NK-92 (cell line): ENCODE measurements at regions not wholly inside any gene's neighbourhood (a gene's known extent, or its start where the extent isn't known, plus 50 kb on each side); places are given as distances from the start of the nearest gene placed in this dataset.
"Not testable (repeated sequence)": the region's sequence is repeated elsewhere in the genome, so short reads cannot be mapped to it uniquely, and the experiment has no call there.

Source experiments
- DNase-seq: peaks from one replicate; lab custom pipeline; 2025; ENCODE audit not compliant: unreplicated experiment; lab: John Stamatoyannopoulos, UW

GRCh38 chr16:72657791-72658190 is 390.1 kb downstream of the ZFHX3 start:
- DNase-seq = no peak

DNA sequence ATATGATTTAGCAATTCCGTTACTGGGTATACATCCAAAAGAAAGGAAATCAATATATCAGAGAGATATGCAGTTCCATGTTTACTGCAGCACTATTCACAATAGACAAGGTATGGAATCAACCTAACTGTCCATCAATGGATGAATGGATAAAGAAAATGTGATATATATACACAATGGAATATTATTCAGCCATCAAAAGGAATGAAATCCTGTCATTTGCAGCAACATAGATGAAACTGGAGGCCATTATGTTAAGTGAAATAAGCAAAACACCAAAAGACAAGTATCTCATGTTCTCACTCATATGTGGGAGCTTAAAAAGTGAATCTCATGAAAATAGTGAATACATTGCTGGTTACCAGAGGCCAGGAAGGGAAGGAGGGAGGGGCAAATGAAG is 390.8 kb downstream of the ZFHX3 start:
- no peak for DNase-seq

DNA sequence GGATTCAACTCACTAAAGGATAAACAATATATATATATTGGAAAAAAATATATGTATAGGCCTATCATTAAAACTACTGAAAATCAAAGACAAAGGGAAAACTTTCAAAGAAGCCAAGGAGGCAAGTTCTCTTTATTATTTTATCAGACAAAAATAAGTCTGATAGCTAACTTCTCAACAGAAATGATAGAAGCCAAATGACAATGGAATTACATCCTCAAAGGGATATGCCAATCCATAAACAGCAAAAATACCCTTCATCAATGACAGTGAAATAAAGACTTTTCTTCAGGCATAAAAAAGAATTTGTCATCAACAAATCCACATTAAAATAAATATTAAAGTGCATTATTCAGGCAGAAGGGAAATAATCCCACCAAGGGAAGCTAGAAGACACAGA is 393.4 kb downstream of the ZFHX3 start:
- no peak for DNase-seq

DNA sequence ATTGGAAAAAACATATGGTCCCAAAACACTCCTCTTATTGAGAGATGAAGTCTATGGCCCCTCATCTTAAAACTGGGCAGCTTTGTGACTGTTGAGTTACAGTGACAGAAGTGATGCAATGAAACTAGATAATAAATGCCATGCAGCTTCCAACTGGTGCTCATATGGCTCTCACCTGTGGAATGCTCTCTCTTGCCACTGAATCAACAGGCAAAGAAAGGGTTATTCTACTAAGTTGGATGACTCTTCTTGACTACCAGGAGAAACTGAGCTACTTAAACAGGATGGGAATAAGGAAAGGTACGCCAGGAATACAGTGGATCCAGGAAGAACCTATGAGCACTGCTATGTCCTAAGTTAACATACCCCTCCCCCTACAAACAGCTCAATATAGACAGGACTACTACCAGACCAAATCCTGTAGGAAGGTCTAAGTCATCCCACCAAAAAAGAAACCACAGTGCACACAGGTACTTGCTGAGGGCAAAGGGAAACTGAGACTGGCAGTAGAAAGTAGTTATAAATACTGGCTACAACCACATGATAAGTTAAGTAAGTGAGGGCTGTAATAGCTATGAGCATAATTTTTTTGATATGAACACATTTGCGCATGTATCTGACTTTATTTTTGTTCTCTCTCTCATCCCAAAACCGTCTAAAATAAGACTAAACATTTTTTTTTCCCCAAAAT is 398.5 kb downstream of the ZFHX3 start:
- DNase-seq = no peak

- DNase-seq = no peak
Observed at GRCh38 chr16:72646615-72647014, 401.3 kb downstream of the ZFHX3 start.

DNA sequence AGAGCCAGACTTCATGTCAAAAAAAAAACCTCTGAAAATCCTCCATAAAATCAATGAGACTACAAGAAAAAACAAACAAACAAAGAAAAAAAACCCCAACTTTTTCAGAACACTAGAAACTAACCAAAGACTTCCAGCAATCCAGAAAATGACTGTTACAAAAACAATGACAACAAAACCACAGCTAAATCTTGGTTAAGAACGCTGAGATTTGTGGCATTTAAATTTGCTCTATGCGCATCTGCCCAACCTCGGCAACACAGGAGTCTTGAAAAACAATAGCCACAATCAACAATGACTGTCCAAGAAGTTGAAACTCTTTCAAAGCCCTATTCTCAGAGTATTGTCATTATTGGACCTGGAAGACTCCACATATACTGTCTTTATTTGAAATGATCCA is 402.4 kb downstream of the ZFHX3 start:
- no peak for DNase-seq

GRCh38 chr16:72644911-72645310 is 403.0 kb downstream of the ZFHX3 start:
- no peak for DNase-seq

DNA sequence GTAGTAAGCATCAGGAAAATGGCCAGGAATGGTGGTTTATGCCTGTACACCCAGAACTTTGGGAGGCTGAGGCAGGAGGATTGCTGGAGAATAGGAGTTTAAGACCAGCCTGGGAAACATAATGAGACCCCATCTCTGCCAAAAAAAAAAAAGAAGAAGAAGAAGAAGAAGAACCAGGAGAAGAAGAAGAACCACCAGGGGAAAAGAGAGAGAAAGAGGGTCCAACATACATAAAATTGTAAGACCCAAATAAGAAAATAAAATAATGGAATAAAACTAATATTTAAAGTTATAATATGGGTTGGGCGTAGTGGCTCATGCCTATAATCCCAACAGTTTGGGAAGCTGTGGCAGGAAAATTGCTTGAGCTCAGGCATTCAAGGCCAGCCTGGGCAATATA is 408.4 kb downstream of the ZFHX3 start:
- no peak for DNase-seq

DNA sequence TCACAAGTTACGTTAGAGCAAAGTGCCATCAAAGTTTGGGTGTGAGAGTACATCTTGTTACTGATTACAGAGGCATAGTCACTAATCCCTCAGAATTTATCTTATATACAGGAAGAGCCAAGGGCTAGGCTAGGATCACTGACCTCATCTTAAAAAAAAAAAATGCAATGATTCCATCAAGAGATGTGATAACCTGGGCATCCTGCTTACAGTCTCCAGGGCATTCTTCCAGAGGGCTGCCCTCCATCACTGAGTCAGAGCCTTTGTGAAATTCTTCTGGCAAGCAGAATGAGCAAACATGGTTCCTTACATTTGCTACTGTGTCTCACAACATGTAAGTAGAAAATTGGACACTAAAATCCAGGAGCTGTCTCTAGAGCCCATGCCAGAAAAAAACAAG is 410.6 kb downstream of the ZFHX3 start:
- DNase-seq = no peak

DNA sequence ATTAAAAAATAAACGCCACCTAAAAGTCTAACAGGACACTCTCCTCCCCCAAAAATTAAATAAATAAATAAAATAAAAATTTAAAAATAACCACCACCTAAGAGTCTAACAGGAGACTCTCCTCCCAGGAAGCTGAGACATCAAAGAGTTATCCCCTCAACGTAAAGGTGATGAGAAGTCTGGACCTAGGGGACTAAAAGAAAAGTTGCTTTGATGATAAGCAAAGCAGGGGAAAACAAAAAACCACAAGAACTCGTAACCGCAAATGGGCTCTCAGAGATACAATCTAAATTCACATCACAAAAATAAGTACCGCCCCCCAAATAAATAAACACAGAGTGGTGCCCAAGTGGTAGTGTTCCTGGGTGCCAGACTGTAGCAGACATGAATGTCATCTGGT is 412.2 kb downstream of the ZFHX3 start:
- DNase-seq = no peak

DNA sequence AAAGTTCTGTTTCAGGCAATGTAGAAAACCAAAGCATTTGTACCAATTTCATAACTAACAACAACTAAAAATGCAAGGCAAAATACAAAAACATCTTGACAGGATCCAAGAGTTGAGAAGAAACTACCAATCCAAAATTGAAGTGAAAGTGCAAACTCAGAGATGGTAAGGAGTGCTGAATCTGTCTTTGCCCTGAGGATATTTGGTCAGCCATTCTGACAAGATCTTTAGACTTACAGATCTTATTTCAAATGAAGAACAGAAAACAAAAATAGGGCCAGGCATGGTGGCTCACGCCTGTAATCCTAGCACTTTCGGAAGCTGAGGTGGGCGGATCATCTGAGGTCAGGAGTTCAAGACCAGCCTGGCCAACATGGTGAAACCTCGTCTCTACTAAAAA is 412.8 kb downstream of the ZFHX3 start:
- no peak for DNase-seq

- not testable (repeated sequence) for DNase-seq
Observed at GRCh38 chr16:72627182-72627896, 420.6 kb downstream of the ZFHX3 start.

DNA sequence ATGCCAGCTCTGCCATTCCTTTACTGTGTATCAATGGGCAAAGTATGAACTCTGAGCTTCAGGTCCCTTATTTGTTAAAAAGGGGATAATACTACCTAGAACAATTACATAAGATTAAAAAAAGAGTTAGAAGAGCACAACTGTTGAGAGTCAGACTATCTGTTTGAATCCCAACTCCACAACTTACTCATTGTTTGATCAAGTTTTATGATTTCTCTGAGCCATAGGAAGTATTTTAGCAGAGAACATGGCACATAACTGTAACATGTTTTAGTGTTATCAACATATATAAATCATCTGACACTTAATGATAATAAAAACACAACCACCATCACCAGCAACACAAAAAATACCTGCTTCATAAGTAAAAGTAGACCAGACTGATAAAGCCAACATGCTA is 421.3 kb downstream of the ZFHX3 start:
- no peak for DNase-seq

GRCh38 chr16:72621651-72622050 is 426.3 kb downstream of the ZFHX3 start:
- no peak for DNase-seq

- DNase-seq = no peak
Observed at GRCh38 chr16:72620853-72621252, 427.1 kb downstream of the ZFHX3 start.

DNA sequence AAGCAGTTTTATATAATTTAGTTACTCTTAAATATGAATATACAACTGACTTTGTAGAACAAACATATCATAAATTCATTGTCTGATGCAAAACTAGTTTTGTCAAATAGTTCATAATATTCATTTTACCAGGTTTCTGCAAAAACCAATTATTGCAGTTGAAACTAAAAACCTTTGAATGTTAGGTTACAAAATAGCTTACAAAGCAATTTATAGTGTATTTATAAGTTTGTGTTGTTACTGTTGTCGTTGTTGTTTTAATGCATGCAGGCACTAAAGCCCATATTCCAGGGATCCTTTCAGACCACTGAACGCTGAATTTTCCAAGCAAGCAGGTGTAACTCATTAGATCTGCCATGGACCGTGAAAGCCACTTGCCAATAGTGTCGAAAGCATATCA is 427.6 kb downstream of the ZFHX3 start:
- no peak for DNase-seq

DNA sequence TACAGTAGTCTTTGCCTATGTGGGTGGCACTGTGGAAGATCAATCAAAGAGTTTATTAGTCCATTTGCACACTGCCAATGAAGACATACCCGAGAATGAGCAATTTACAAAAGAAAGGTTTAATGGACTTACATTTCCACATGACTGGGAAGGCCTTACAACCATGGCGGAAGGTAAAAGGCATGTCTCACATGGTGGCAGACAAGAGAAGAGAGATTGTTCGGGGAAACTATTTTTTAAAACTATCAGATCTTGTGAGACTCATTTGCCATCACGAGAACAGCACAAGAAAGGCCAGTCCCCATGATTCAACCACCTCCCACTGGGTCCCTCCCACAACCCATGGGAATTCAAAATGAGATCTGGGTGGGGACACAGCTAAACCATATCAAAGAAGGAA is 432.1 kb downstream of the ZFHX3 start:
- DNase-seq = no peak

GRCh38 chr16:72612718-72613117 is 435.2 kb downstream of the ZFHX3 start:
- no peak for DNase-seq

- DNase-seq = no peak
Observed at GRCh38 chr16:72612256-72612655, 435.7 kb downstream of the ZFHX3 start.

DNA sequence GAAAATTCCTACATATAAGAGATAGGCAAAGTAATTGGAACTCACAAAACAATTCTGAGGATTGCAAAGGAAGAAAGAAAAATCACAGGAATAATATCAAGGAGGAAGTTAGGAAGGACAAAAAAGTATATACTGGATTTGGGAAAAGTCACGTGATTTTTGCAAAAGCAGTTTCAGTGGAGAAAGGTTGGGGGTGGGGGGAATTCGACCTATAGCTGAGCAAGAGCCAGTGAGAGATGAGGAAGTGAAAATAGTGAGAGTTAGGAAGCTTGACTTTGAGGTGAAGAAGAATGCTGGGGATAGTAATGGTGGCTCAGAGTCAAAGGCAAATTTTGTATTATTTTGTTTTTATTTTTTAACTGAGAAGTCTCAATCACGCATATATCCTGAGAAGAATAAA is 438.0 kb upstream of the PMFBP1 start:
- DNase-seq = no peak

DNA sequence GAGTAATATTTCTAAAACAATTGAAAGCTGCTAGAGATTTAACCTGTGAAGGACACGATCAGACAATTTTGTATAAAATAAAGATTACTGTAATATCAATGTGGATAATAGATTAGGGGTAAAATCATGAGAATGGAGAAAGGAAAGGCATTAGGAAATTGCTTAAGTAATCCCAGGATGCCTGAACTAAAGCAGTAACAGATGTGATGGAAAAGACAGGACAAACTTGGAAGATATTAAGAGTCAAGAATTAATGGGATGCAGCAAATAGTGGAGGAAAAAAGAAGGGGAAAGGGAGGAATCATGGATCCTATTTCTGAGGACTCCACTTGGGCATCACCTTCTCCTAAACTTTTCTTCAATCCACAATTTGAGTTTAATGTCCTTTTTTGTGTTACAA is 437.1 kb upstream of the PMFBP1 start:
- DNase-seq = no peak

DNA sequence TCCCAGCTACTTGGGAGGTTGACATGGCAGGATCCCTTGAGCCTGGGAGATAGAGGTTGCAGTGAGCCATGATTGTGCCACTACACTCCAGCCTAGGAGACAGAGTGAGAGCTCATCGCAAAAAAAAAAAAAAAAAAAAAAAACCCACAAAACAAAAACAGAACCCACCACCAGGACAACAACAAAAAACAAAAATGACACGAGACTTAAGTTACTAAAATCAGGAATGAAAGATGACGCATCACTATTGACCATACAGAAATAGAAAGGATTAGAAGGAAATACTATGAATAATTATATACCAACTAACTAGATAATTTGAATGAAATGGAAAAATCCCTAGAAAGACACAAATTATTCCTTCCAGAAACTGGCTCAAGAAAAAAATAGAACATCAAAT is 432.4 kb upstream of the PMFBP1 start:
- no peak for DNase-seq

DNA sequence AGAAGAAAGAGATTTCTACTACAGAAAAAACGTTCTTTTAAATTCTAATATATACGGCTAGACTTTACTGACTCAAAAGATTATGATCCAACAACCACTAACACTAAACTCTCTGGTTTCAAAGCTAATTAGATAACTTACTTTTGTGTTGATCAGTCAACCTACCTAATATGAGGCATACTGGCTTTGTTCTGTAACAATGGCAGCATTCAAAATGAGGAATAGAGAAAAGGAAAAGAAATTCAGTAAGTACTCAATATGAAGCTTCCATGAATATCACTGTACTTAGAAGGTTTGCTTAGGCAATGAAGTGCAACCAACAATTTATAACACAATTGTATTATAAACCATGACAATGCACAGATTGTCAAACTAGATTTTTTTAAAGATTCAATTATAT is 430.5 kb upstream of the PMFBP1 start:
- no peak for DNase-seq
